ENCODE measurements at regions not wholly inside any gene's neighbourhood (a gene's known extent, or its start where the extent isn't known, plus 50 kb on each side); places are given as distances from the start of the nearest gene placed in this dataset.
"Not testable (repeated sequence)": the region's sequence is repeated elsewhere in the genome, so short reads cannot be mapped to it uniquely, and the experiment has no call there.

DNA sequence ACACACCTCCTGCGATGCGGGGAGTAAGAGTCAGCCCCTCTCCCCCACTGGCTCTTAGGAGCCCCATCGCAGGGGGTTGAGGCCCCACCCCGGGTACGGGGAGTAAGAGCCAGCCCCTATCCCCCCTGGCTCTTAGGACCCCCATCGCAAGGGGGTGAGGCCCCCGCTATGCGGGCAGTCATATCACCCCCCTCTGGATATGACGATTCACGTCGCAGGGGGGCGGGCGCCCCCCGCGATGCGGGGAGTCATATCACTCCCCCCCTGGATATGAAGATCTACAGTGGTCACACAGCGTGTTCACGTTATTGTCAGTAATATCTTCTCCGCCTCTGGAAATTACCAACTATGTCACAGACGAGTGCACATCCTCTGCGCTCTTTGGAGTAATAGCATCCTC is 61.1 kb downstream of the DEFB131A start:
- not testable (repeated sequence) for DNase-seq

DNA sequence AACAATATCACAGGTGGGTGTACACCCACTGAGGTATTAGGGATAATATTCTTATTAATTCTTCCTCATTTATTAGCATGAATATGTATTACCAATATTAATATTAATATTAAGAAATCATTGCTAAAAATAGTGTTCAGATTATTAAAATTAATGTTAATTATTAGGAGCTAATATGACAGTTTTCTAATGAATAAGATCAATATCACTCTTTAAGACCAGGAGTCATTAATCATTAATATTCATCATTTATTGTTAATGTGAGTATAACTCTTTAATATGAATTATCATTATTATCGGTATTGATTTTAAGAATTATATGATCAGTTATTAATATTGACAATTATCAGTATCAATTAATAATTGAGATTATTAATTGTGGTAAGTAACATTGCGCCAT is 62.5 kb downstream of the DEFB131A start:
- DNase-seq, result not testable (repeated sequence)

DNA sequence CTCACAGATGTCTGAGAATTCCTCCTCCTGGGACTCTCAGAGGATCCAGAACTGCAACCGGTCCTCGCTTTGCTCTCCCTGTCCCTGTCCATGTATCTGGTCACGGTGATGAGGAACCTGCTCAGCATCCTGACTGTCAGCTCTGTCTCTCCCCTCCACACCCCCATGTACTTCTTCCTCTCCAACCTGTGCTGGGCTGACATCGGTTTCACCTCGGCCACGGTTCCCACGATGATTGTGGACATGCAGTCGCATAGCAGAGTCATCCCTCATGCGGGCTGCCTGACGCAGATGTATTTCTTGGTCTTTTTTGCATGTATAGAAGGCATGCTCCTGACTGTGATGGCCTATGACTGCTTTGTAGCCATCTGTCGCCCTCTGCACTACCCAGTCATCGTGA is 68.7 kb downstream of the DEFB131A start:
- not testable (repeated sequence) for DNase-seq

DNA sequence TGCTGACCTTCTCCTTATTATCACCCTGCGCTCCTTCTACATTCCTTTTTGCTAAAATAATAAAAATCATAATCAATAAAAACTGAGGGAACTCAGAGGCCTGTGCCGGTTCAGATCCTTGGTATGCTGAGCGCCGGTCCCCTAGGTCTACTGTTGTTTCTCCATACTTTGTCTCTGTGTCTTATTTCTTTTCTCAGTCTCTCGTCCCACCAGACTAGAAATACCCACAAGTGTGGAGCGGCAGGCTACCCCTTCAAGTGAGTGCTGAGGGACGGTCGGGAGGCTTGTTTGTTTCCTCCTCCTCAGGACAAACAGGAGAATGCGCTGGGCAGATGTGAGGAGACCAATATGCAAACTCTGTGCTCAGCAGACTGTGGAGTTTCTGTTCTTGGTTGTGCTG is 75.4 kb downstream of the DEFB131A start:
- DNase-seq, result not testable (repeated sequence)

- DNase-seq, result not testable (repeated sequence)
These were observed 78.7 kb downstream of the DEFB131A start for GRCh38 chr4:9522903-9523302.

GRCh38 chr4:9524406-9524805 is 80.2 kb downstream of the DEFB131A start:
- DNase-seq, result not testable (repeated sequence)

GRCh38 chr4:9532134-9532862 is 88.1 kb downstream of the DEFB131A start:
- DNase-seq, result peak; percentile 61

DNA sequence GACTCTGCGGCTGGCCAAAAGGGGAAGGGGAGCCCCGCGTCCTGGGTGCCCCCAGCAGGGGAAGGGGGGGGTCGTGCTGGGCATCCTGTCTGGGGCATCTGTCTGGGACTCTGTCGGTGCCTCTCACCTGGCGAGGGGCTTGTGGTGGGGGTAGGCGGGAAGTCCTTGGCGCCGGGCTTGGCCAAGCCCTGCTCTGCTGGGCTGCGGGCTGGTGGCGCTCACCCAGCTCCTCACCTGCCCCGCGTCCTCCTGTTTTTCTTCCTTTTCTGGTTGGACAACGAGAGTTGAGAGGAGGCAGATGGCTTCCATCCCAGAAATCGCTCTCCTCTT is 88.6 kb downstream of the DEFB131A start:
- DNase-seq, result not testable (repeated sequence)

- DNase-seq, result not testable (repeated sequence)
These were observed 92.9 kb downstream of the DEFB131A start for GRCh38 chr4:9537101-9537500.

DNA sequence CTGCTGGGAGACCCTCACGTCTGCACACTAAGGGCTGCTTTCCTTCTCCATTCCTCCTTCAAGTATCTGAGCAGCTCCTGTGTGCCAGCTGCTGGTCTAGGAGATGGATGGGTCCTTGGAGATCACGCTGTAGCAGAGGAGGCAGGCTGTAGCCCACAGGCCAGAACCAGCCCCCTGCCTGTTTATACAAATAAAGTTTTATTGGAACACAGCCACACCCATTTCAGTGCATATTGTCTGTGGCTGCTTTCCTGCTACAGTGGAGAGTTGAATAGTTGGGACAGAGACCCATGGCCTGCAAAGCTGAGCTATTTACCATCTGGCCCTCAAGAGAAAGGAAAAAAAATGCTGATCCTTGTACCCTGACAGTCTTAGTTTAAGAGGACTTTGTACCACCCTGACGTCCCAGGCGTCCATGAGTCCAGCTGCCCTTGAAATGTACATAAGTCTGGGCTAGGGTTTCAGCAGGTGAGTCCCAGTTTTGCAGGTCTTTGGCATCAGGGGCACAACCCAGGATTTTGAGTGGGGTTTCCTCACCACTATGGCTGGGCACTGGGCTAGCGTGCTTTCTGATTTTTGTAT is 95.8 kb downstream of the DEFB131A start:
- not testable (repeated sequence) for DNase-seq

DNA sequence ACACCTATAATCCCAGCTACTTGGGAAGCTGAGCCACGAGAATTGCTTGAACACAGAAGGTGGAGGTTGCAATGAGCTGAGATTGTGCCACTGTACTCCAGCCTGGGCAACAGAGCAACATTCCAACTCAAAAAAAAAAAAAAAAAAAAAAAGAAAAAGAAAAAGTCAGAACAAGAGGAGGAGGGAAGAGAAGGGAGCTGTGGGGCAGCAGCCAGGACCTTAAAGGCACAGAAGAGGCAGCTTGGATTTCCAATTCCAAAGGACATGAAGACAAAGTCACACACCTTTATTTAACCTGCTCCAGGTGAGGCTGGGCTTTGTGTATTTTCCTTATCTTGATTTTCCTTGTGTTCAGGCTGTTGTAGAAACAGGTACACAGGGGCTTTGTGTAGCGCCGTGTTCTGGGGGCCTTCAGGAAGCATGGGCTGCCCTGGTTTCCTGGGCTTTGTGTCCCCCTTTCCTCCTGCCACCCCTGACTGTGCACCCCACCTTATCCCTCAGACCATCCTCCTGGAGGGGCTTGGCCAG is 97.2 kb downstream of the DEFB131A start:
- not testable (repeated sequence) for DNase-seq

- DNase-seq, result not testable (repeated sequence)
These were observed 100.6 kb downstream of the DEFB131A start for GRCh38 chr4:9544851-9545250.

GRCh38 chr4:9547470-9547869 is 103.3 kb downstream of the DEFB131A start:
- not testable (repeated sequence) for DNase-seq

DNA sequence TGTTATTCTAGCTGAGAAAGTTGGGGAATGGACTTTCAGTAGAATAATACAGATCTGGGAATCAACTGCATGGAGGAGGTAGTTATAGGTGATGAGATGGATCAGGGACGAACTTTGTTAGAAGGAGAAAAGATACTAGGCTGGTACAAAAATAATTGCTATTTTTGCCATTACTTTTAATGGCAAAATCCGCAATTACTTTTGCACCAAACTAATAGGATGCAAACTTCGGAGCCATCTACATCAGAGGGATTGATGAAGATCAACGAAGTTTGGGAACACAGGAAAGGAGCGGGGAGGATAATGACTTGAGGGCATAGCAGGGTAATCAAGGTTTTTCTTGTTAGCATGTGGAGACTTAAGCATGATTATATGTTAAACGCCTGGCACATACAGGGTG is 111.9 kb downstream of the DEFB131A start:
- not testable (repeated sequence) for DNase-seq

- not testable (repeated sequence) for DNase-seq
These were observed 133.7 kb downstream of the DEFB131A start for GRCh38 chr4:9577869-9578268.

DNA sequence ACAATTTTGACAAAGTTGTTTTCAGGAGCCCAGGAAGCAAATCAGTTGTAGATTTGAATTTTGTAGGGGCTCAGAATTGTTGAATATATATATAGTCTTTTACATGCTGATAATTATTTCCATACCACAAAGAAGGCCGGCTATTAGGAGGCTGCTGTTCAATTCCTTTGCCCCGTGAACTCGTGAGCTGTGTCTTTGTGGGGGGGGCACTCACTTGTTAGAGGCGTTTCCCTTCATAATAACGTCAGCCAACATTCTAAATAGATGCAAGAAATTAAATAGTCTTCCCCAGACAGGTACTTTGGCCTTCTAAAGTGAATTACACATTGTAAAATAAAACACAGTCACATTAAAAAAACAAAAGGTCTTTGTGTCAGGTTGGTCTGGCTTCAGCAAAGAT is 138.7 kb downstream of the DEFB131A start:
- DNase-seq, result not testable (repeated sequence)

- DNase-seq, result no peak
These were observed 147.8 kb downstream of the DEFB131A start for GRCh38 chr4:9592010-9592409.

GRCh38 chr4:9594948-9595347 is 150.7 kb downstream of the DEFB131A start:
- DNase-seq, result no peak

DNA sequence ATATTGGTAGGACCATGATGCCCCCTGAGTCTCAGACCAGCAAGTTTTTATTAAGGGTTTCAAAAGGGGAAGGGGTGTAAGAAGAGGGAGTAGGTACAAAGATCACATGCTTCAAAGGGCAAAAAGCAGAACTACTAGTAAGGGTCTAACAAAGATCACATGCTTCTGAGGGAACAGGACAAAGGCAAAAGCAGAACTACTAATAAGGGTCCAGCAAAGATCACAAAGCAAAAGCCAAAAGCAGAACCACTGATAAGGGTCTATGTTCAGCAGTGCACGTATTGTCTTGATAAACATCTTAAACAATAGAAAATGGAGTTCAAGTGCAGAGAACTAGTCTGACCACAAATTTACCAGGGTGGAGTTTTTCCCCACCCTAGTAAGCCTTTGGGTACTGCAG is 151.3 kb downstream of the DEFB131A start:
- DNase-seq, result not testable (repeated sequence)

DNA sequence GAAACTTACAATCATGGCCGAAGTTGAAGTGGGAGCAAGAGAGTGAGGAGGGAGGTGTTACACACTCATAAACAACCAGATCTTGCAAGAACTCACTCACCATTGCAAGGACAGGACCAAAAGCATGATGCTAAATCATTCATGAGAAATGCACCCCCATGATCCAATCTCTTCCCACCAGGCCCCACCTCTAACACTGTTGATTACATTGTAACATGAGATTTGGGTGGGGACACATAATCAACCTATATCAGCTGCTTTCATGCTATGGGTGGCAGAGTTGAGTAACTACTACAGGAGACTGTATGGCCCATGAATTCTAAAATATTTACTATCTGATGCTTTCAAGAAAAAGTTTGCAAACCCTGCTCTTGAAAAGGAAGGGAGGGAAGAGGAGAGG is 155.1 kb downstream of the DEFB131A start:
- DNase-seq, result no peak

DNA sequence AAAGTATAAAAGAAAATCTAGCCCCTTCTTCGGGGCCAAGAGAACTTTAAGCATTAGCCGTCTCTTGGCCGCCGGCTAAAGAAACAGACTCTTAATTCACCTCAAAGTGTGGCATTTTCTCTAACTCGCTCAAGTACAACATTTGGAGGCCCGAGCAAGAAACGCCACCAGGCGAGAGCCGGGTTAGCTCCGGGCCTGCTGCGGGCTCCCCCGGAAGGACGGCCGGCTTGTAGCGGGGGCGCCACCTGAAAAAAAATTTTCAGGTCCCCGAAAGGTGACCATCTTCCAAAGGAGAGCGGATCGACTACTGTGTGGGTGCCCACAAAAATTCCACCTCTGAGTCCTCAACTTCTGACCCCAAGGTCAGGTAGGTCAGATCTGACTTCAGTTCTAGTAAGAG is 156.0 kb downstream of the DEFB131A start:
- no peak for DNase-seq

DNA sequence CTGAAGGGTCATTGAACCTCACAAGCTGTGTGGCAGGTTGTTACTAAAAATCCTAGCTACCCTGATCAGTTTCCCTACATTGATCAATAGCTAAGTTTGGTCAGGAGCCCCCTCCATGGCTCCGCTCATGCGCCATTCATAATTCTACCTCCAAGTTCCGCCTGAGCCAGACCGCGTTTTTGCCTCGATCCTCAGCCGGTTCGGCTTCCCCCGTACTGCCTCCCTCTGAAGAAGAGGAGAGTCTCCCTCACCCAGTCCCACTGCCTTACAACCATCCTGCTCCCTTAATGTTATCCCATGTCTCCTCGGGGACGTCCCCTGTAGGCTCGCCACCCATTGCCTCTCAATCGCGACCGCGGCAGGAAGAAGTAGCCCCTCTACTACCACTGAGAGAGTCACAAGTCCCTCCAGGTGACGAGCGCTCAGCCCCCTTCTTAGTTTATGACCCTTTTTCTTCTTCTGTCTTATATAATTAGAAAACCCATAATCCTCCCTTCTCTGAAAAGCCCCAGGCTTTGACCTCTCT is 158.2 kb downstream of the DEFB131A start:
- DNase-seq, result no peak

DNA sequence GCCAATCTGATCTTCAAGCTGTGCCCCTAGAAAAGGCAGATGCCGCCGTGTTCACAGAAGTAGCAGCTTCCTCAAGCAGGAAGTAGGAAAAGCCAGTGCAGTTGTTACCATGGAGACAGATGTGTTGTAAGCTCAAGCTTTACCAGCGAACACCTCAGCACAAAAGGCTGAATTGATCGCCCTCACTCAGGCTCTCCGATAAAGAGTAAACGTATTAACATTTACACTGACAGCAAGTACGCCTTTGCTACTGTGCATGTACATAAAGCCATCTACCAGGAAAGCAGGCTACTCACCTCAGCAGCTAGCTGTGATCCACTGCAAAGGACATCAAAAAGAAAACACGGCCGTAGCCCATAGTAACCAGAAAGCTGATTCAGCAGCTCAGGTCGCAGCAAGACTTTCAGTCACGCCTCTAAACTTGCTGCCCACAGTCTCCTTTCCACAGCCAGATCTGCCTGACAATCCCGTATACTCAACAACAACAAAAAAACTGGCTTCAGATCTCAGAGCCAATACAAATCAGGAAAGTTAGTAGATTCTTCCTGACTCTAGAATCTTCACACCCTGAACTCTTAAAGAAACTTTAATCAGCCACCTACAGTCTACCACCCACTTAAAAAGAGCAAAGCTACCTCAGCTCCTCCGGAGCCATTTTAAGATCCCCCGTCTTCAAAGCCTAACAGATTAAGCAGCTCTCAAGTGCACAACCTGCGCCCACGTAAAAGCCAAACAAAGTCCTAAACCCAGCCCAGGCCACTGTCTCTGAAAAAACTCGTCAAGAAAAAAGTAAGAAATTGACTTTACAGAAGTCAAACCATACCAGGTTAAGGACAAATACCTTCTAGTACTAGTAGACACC is 160.0 kb downstream of the DEFB131A start:
- not testable (repeated sequence) for DNase-seq
